SK-N-SH treated with all-trans-retinoic acid at 6 μM for 48 hours (cell line): ENCODE measurements at regions not wholly inside any gene's neighbourhood (a gene's known extent, or its start where the extent isn't known, plus 50 kb on each side); places are given as distances from the start of the nearest gene placed in this dataset.

Experiments used
- ATAC-seq: fragments of 200-7000 bp; cut with Tn5 transposase; 3 replicates; pipeline ENCODE4 v1.9.1; 2020; ENCODE audit warnings: mild to moderate bottlenecking, moderate library complexity
- ARNTL ChIP-seq: fragments of 450-650 bp; formaldehyde crosslinking; IDR thresholded peaks from 2 replicates; pipeline ENCODE4 v1.5.0; 2020; ENCODE audit warnings: low read depth, mild to moderate bottlenecking, moderate library complexity, borderline replicate concordance
- BACH2 ChIP-seq: fragments of 250-450 bp; sonication (Bioruptor Pico); IDR thresholded peaks from 2 replicates; pipeline ENCODE4 v1.9.0; 2021; ENCODE audit warnings: mild to moderate bottlenecking, borderline replicate concordance
- CSDC2 ChIP-seq: fragments of 250-450 bp; sonication (Bioruptor Pico); IDR thresholded peaks from 2 replicates; pipeline ENCODE4 v1.5.0; 2020; ENCODE audit warnings: mild to moderate bottlenecking, moderate library complexity
- CSRNP3 ChIP-seq: fragments of 250-450 bp; sonication (Bioruptor Pico); IDR thresholded peaks from 2 replicates; pipeline ENCODE4 v1.5.1; 2021; ENCODE audit warnings: mild to moderate bottlenecking, moderate library complexity
- ESRRG ChIP-seq: fragments of 250-450 bp; sonication (Bioruptor Pico); IDR thresholded peaks from 2 replicates; pipeline ENCODE4 v1.6.1; 2021; ENCODE audit warnings: mild to moderate bottlenecking
- ISL1 ChIP-seq: fragments of 250-450 bp; sonication (Bioruptor Pico); IDR thresholded peaks from 2 replicates; pipeline ENCODE4 v2.1.2; 2022; ENCODE audit warnings: mild to moderate bottlenecking, moderate library complexity
- OSR1 ChIP-seq: fragments of 250-450 bp; sonication (Bioruptor Pico); IDR thresholded peaks from 2 replicates; pipeline ENCODE4 v1.8.0; 2022; ENCODE audit warnings: moderate library complexity, mild to moderate bottlenecking, inconsistent platforms
- POU6F1 ChIP-seq: fragments of 250-450 bp; sonication (Bioruptor Pico); IDR thresholded peaks from 2 replicates; pipeline ENCODE4 v1.8.0; 2021; ENCODE audit warnings: low read depth, mild to moderate bottlenecking, moderate library complexity, borderline replicate concordance
- RARB ChIP-seq: fragments of 250-450 bp; sonication (Bioruptor Pico); IDR thresholded peaks from 2 replicates; pipeline ENCODE4 v1.8.0; 2021; ENCODE audit warnings: mild to moderate bottlenecking, moderate library complexity
- SNAI2 ChIP-seq: fragments of 250-450 bp; sonication (Bioruptor Pico); IDR thresholded peaks from 2 replicates; pipeline ENCODE4 v1.5.0; 2020; ENCODE audit warnings: mild to moderate bottlenecking, moderate library complexity
- TOX ChIP-seq: fragments of 250-450 bp; sonication (Bioruptor Pico); IDR thresholded peaks from 2 replicates; pipeline ENCODE4 v1.8.0; 2021; ENCODE audit warnings: mild to moderate bottlenecking, moderate library complexity, borderline replicate concordance
- ZC3H10 ChIP-seq: fragments of 250-450 bp; sonication (Bioruptor Pico); IDR thresholded peaks from 2 replicates; pipeline ENCODE4 v1.5.1; 2021; ENCODE audit warnings: mild to moderate bottlenecking, moderate library complexity
- ZFP3 ChIP-seq: fragments of 250-450 bp; sonication (Bioruptor Pico); IDR thresholded peaks from 2 replicates; pipeline ENCODE4 v1.5.0; 2020; ENCODE audit warnings: mild to moderate bottlenecking, moderate library complexity
- ZNF565 ChIP-seq: fragments of 450-650 bp; formaldehyde crosslinking; conservative IDR thresholded peaks from 2 replicates; pipeline ENCODE4 v1.5.0; 2020; ENCODE audit warnings: low read depth, mild to moderate bottlenecking, moderate library complexity
- ZNF8 ChIP-seq: fragments of 450-650 bp; formaldehyde crosslinking; IDR thresholded peaks from 2 replicates; pipeline ENCODE4 v1.5.0; 2020; ENCODE audit warnings: mild to moderate bottlenecking, moderate library complexity
- TF ChIP-seq, protein P1 (sequence below): fragments of 250-450 bp; sonication (Bioruptor Pico); IDR thresholded peaks from 2 replicates; pipeline ENCODE4 v1.5.0; 2020; ENCODE audit warnings: mild to moderate bottlenecking, moderate library complexity
- TF ChIP-seq, protein P2 (sequence below): fragments of 250-450 bp; sonication (Bioruptor Pico); IDR thresholded peaks from 2 replicates; pipeline ENCODE4 v1.8.0; 2020; ENCODE audit warnings: mild to moderate bottlenecking, moderate library complexity, borderline replicate concordance

DNA sequence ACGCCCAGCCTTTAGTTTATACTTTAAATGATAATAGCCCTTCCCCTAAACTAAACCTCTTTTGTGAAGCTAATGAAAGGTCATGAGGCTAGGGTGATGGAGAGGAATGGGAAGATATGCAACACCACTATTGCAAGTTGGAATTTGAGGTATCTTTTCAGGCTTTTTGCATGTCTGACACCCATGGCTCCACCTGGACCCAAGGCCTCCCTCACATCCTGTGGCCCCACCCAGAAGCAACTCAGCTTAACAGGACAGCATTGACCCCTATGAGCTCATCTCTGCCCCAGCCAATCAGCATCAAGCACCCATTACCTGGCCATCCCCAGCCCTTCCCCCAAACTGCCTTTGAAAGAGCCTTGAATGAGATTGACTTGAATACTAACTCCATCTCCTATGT lies 674.2 kb upstream of the NRP1 start:
- ATAC-seq, result no peak
- TF ChIP-seq ZNF565 (no peak), ZFP3 (no peak), ZC3H10 (CRISPR knock-in tag) (no peak), ISL1 (CRISPR knock-in tag) (no peak)

GRCh38 chr10:34006471-34006870 lies 672.0 kb upstream of the NRP1 start:
- no peak for TF ChIP-seq RARB (CRISPR knock-in tag)
- TF ChIP-seq, all 23 proteins: peak for 0
- ATAC-seq, result no peak

DNA sequence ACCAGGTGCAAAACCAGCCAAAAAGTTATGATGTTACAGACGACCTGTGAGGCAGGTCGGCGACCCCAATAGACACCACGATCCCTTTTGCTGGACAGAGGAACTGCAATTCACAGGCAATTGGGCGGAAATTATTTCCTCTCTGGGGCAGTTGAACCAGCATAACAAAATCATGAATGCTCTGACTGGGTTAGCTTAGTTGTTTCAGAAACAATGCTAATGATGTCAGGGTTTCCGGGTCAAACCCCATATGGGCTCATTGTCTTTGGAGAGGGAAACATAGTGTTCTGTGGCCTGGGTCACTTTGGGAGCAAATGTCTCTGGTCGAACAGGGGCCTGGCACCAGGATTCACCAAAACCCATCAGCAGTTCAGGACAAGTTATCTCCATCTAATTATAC lies 669.1 kb upstream of the NRP1 start:
- no peak for TF ChIP-seq ARNTL (CRISPR knock-in tag)
- TF ChIP-seq, protein P1, sequence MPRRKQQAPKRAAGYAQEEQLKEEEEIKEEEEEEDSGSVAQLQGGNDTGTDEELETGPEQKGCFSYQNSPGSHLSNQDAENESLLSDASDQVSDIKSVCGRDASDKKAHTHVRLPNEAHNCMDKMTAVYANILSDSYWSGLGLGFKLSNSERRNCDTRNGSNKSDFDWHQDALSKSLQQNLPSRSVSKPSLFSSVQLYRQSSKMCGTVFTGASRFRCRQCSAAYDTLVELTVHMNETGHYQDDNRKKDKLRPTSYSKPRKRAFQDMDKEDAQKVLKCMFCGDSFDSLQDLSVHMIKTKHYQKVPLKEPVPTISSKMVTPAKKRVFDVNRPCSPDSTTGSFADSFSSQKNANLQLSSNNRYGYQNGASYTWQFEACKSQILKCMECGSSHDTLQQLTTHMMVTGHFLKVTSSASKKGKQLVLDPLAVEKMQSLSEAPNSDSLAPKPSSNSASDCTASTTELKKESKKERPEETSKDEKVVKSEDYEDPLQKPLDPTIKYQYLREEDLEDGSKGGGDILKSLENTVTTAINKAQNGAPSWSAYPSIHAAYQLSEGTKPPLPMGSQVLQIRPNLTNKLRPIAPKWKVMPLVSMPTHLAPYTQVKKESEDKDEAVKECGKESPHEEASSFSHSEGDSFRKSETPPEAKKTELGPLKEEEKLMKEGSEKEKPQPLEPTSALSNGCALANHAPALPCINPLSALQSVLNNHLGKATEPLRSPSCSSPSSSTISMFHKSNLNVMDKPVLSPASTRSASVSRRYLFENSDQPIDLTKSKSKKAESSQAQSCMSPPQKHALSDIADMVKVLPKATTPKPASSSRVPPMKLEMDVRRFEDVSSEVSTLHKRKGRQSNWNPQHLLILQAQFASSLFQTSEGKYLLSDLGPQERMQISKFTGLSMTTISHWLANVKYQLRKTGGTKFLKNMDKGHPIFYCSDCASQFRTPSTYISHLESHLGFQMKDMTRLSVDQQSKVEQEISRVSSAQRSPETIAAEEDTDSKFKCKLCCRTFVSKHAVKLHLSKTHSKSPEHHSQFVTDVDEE, result no peak
- TF ChIP-seq CSRNP3 (CRISPR knock-in tag), result no peak
- no peak for TF ChIP-seq BACH2 (CRISPR knock-in tag)
- no peak for TF ChIP-seq ZNF8
- TF ChIP-seq POU6F1 (CRISPR knock-in tag), result no peak
- no peak for TF ChIP-seq ZNF565
- TF ChIP-seq CSDC2 (CRISPR knock-in tag), result no peak
- no peak for ATAC-seq

DNA sequence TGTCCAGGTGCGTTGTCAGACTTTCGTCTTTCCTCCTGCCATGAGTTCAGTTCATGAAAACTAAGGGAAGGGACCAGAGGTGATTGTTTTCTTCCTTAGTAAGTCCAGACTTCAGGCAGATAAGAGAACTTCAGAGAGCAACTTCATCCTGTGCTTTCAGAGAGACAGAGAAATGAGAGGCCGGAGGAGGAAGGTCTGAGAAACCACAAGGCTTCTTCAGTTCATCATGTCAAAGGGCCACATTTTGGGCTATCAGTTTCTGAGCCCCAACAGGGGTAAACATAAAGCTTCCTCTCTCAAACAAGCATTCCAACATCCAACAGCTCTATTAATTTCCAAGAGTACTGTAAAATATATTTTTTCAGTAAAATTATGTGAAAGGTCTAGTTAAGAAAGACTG lies 668.4 kb upstream of the NRP1 start:
- no peak for ATAC-seq
- no peak for TF ChIP-seq ARNTL (CRISPR knock-in tag)

- ATAC-seq, result no peak
- no peak for TF ChIP-seq ARNTL (CRISPR knock-in tag)
- TF ChIP-seq, protein P1, result no peak
- no peak for TF ChIP-seq TOX
- no peak for TF ChIP-seq ESRRG
- TF ChIP-seq ZNF8, result no peak
- TF ChIP-seq SNAI2 (CRISPR knock-in tag), result no peak
- TF ChIP-seq OSR1 (CRISPR knock-in tag), result no peak
- TF ChIP-seq, protein P2, sequence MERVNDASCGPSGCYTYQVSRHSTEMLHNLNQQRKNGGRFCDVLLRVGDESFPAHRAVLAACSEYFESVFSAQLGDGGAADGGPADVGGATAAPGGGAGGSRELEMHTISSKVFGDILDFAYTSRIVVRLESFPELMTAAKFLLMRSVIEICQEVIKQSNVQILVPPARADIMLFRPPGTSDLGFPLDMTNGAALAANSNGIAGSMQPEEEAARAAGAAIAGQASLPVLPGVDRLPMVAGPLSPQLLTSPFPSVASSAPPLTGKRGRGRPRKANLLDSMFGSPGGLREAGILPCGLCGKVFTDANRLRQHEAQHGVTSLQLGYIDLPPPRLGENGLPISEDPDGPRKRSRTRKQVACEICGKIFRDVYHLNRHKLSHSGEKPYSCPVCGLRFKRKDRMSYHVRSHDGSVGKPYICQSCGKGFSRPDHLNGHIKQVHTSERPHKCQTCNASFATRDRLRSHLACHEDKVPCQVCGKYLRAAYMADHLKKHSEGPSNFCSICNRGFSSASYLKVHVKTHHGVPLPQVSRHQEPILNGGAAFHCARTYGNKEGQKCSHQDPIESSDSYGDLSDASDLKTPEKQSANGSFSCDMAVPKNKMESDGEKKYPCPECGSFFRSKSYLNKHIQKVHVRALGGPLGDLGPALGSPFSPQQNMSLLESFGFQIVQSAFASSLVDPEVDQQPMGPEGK, result no peak
- no peak for TF ChIP-seq ZC3H10 (CRISPR knock-in tag)
Measured at GRCh38 chr10:34001831-34002230, 667.4 kb upstream of the NRP1 start.
